GM12892 (cell line): ENCODE measurements at regions not wholly inside any gene's neighbourhood (a gene's known extent, or its start where the extent isn't known, plus 50 kb on each side); places are given as distances from the start of the nearest gene placed in this dataset.
"Not testable (repeated sequence)": the region's sequence is repeated elsewhere in the genome, so short reads cannot be mapped to it uniquely, and the experiment has no call there.

Experiments used
- DNase-seq: peaks from one replicate; pipeline ENCODE4 v3.0.0; 2011; ENCODE audit not compliant: insufficient read length
- FAIRE-seq: peaks from 2 replicates; lab custom pipeline; 2011; peaks lifted over from hg19 to GRCh38; lab: Jason Lieb, UNC
- POLR2A ChIP-seq: IDR thresholded peaks from 2 replicates; pipeline ENCODE4 v1.6.1; 2011; ENCODE audit warnings: low read depth, low read length, control low read depth
- POLR2AphosphoS5 ChIP-seq: IDR thresholded peaks from 2 replicates; pipeline ENCODE4 v1.6.1; 2011; ENCODE audit warnings: low read depth, low read length, control low read depth
- TAF1 ChIP-seq: IDR thresholded peaks from 2 replicates; pipeline ENCODE4 v1.6.1; 2011; ENCODE audit warnings: low read depth, mild to moderate bottlenecking, control low read depth, low read length, borderline replicate concordance

GRCh38 chr19:41495589-41495988 is 52.6 kb downstream of the ERICH4 start:
- FAIRE-seq (no peak), DNase-seq (no peak)
- TF ChIP-seq POLR2A = no peak
- TF ChIP-seq POLR2AphosphoS5 = no peak
- no peak for TF ChIP-seq TAF1

GRCh38 chr19:41499899-41500298 is 56.9 kb downstream of the ERICH4 start:
- FAIRE-seq = no peak
- TF ChIP-seq POLR2A (no peak), TAF1 (no peak), POLR2AphosphoS5 (no peak)
- no peak for DNase-seq

GRCh38 chr19:41500443-41500842 is 57.5 kb downstream of the ERICH4 start:
- DNase-seq (no peak), FAIRE-seq (no peak)
- TF ChIP-seq TAF1 = no peak
- TF ChIP-seq POLR2AphosphoS5 = no peak
- TF ChIP-seq POLR2A = no peak

GRCh38 chr19:41501854-41502253 is 58.9 kb downstream of the ERICH4 start:
- DNase-seq (no peak), FAIRE-seq (no peak)
- TF ChIP-seq TAF1 = no peak
- TF ChIP-seq POLR2A = no peak
- no peak for TF ChIP-seq POLR2AphosphoS5

- FAIRE-seq (no peak), DNase-seq (no peak)
- TF ChIP-seq POLR2AphosphoS5 (no peak), TAF1 (no peak), POLR2A (no peak)
These were observed 62.1 kb downstream of the ERICH4 start for GRCh38 chr19:41505105-41505504.

- no peak for TF ChIP-seq POLR2AphosphoS5
- no peak for TF ChIP-seq TAF1
- TF ChIP-seq POLR2A = no peak
- DNase-seq = no peak
- no peak for FAIRE-seq
These were observed 65.5 kb upstream of the CEACAM21 start for GRCh38 chr19:41510484-41510883.

GRCh38 chr19:41511628-41512027 is 64.3 kb upstream of the CEACAM21 start:
- no peak for DNase-seq
- no peak for FAIRE-seq
- TF ChIP-seq POLR2AphosphoS5 (no peak), TAF1 (no peak), POLR2A (no peak)

- DNase-seq (no peak), FAIRE-seq (no peak)
- TF ChIP-seq TAF1 = no peak
- TF ChIP-seq POLR2AphosphoS5 = no peak
- no peak for TF ChIP-seq POLR2A
These were observed 60.8 kb upstream of the CEACAM21 start for GRCh38 chr19:41515015-41515652.

GRCh38 chr19:41516292-41517171 is 59.4 kb upstream of the CEACAM21 start:
- DNase-seq = not testable (repeated sequence)

GRCh38 chr19:41518141-41518540 is 57.8 kb upstream of the CEACAM21 start:
- DNase-seq (no peak), FAIRE-seq (no peak)
- TF ChIP-seq POLR2AphosphoS5 (no peak), POLR2A (no peak), TAF1 (no peak)

More at GRCh38 chr19:41516292-41517171, 59.4 kb upstream of the CEACAM21 start:
- peak; percentile 89 for FAIRE-seq

GRCh38 chr19:41521138-41521930 is 54.6 kb upstream of the CEACAM21 start:
- 0 out of 2 replicates have a peak, but pooled peaks have one; percentile 29 for TF ChIP-seq POLR2A
- not testable (repeated sequence) for DNase-seq
- FAIRE-seq = peak; percentile 96
